Left lung (tissue), 4 donors: ENCODE measurements at regions not wholly inside any gene's neighbourhood (a gene's known extent, or its start where the extent isn't known, plus 50 kb on each side); places are given as distances from the start of the nearest gene placed in this dataset.

Experiments
- ATAC-seq: fragments of 200-7000 bp; cut with Tn5 transposase; one replicate; pipeline ENCODE4 v1.9.1; 2020; ENCODE audit warnings: moderate library complexity
- DNase-seq, 4 donors: peaks; one replicate each; pipeline ENCODE4 v3.0.0-alpha.2; 2013 to 2020
- H3K27ac ChIP-seq, 2 donors: fragments of 200-600 bp; sonication (generic) in 1 of 2; one replicate each; pipeline versions ENCODE4 v1.5.0 to v1.8.0; 2020 to 2021
- H3K27me3 ChIP-seq, 2 donors: fragments of 200-600 bp; sonication (generic) in 1 of 2; one replicate each; pipeline versions ENCODE4 v1.5.0 to v1.8.0; 2020 to 2021
- H3K36me3 ChIP-seq, 2 donors: fragments of 200-600 bp; sonication (generic) in 1 of 2; one replicate each; pipeline versions ENCODE4 v1.5.0 to v1.8.0; 2020 to 2021
- H3K4me1 ChIP-seq, 2 donors: fragments of 200-600 bp; one replicate each; pipeline ENCODE4 v1.8.0; 2021
- H3K4me3 ChIP-seq, 2 donors: fragments of 200-600 bp; sonication (generic) in 1 of 2; one replicate each; pipeline versions ENCODE4 v1.5.0 to v1.8.0; 2020 to 2021; ENCODE audit warnings: mild to moderate bottlenecking in 1 of 2
- H3K9me3 ChIP-seq, 2 donors: fragments of 200-600 bp; sonication (generic) in 1 of 2; one replicate each; pipeline versions ENCODE4 v1.5.0 to v1.8.0; 2020 to 2021
- intact Hi-C, 2 donors: fragments of 100-400 bp; cut with DNase I; formaldehyde crosslinking; loops; one replicate each; pipeline versions ENCODE4 v1.11.2 to v1.14.2; 2022
- TF ChIP-seq, protein P1 (sequence below), 2 donors: fragments of 200-600 bp; sonication (generic) in 1 of 2; IDR thresholded peaks; one replicate each; pipeline versions ENCODE4 v1.5.0 to v1.8.0; 2021; ENCODE audit warnings: antibody characterized with exemption in 2 of 2
- donor health status: DM: no; HTN: yes; CAD: no.
- donor health status: DM: no; HTN: no; CAD: no.

DNA sequence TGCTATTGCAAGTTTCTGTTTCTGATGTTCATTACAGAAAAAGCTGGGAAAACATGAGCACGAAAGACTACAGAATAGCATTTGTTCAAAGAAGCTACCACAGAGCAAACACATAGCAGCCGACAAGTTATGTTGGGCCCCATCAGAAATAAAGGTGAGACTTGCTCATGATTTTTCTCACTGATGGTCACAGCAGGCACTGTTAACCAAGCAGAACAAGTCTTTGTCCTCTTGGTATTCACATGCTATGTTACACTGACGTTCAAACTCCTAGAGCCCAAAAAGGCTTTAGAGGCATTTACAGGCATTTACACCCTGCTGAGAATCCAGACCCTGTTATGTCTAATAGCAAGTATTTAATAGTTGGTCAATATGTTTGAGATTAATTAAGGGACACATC is 235.0 kb upstream of the HNMT start:
- DNase-seq (no peak), ATAC-seq (no peak)
- Histone ChIP-seq H3K36me3 (no peaks in the 10 kb centered on the region), H3K27me3 (no peaks in the 10 kb centered on the region), H3K27ac (no peak overlapping the region), H3K9me3 (peaks cover 0 to 20% of the 10 kb centered on the region in 2 donors), H3K4me3 (no peak overlapping the region), H3K4me1 (no peaks in the 10 kb centered on the region)
- intact Hi-C loops = no loop called here
- TF ChIP-seq, protein P1, sequence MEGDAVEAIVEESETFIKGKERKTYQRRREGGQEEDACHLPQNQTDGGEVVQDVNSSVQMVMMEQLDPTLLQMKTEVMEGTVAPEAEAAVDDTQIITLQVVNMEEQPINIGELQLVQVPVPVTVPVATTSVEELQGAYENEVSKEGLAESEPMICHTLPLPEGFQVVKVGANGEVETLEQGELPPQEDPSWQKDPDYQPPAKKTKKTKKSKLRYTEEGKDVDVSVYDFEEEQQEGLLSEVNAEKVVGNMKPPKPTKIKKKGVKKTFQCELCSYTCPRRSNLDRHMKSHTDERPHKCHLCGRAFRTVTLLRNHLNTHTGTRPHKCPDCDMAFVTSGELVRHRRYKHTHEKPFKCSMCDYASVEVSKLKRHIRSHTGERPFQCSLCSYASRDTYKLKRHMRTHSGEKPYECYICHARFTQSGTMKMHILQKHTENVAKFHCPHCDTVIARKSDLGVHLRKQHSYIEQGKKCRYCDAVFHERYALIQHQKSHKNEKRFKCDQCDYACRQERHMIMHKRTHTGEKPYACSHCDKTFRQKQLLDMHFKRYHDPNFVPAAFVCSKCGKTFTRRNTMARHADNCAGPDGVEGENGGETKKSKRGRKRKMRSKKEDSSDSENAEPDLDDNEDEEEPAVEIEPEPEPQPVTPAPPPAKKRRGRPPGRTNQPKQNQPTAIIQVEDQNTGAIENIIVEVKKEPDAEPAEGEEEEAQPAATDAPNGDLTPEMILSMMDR (IDR thresholded peaks at IDR 0.05) = no peak

DNA sequence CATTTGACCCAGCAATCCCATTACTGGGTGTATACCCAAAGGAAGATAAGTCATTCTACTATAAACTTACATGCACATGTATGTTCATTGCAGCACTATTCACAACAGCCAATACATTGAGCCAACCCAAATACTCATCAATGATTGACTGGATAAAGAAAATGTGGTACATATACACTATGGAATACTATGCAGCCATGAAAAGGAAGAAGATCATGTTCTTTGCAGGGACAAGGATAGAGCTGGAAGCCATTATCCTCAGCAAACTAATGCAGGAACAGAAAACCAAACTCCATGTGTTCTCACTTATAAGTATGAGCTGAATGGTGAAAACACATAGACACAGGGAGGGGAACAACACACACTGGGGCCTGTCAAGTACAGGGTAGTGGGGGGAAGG is 226.7 kb upstream of the HNMT start:
- Histone ChIP-seq H3K9me3 (peaks cover 0 to 13% of the 10 kb centered on the region in 2 donors), H3K27ac (no peak overlapping the region), H3K27me3 (no peaks in the 10 kb centered on the region), H3K36me3 (no peaks in the 10 kb centered on the region), H3K4me3 (no peak overlapping the region), H3K4me1 (no peaks in the 10 kb centered on the region)
- DNase-seq (no peak), ATAC-seq (no peak)
- intact Hi-C loops = no loop called here
- TF ChIP-seq, protein P1 (IDR thresholded peaks at IDR 0.05) = no peak

DNA sequence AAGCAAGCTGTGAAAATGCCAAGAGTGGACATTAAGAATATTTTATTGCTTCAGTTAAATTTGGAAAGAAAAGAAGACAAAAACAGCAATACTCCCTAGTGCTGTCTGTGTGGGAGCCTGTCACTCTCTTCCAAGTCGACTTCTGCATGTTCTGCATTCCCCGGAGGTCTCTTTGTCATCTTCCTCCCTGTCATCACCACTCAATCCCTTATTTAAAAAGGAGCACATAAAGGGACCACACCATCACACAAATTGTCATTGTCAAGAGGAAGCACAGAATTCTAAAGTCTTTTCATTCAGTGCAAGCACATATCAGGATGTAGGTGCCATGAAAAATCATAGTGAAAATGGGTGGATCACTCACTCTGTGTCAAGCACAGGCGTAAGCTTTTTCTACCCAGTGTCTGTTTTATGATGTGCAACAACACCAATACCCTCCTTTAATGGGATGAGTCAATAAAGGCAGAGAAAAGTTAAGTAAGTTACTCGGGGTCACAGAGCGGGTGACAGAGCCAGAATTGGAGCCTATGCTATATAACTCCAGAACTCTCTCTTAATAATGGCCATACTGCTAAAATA is 222.4 kb upstream of the HNMT start:
- Histone ChIP-seq H3K27me3 (no peaks in the 10 kb centered on the region), H3K9me3 (peaks cover 0 to 5% of the 10 kb centered on the region in 2 donors), H3K36me3 (no peaks in the 10 kb centered on the region), H3K4me1 (no peaks in the 10 kb centered on the region), H3K27ac (no peak overlapping the region), H3K4me3 (no peak overlapping the region)
- DNase-seq (no peak), ATAC-seq (no peak)
- intact Hi-C loops = no loop called here
- TF ChIP-seq, protein P1 (IDR thresholded peaks at IDR 0.05) = no peak

DNA sequence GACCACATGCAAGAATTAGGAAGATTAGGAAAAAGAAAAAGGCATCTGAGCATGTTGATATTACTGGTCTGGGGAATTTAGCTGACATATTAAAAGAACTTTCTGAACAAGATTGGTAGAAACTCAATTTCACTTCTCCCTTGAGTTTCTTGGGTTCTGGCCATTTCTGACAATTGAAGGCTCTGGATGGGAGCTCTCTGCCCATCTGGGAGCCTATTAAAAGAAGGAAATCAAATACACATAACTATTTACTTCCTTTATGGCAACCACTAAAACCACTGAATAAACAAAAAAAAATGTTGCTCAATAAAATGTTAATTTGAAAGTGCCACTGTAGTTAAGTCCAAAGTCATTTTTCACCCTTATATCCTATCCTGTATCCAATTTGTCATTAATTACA is 216.8 kb upstream of the HNMT start:
- DNase-seq (no peak), ATAC-seq (no peak)
- intact Hi-C loops = no loop called here
- no peak overlapping the region for H3K4me3 ChIP-seq
- peaks cover 0 to 2% of the 10 kb centered on the region in 2 donors for H3K9me3 ChIP-seq
- H3K27me3 ChIP-seq = no peaks in the 10 kb centered on the region
- TF ChIP-seq, protein P1 (IDR thresholded peaks at IDR 0.05) = no peak
- no peak overlapping the region for H3K27ac ChIP-seq
- no peaks in the 10 kb centered on the region for H3K36me3 ChIP-seq
- no peaks in the 10 kb centered on the region for H3K4me1 ChIP-seq

DNA sequence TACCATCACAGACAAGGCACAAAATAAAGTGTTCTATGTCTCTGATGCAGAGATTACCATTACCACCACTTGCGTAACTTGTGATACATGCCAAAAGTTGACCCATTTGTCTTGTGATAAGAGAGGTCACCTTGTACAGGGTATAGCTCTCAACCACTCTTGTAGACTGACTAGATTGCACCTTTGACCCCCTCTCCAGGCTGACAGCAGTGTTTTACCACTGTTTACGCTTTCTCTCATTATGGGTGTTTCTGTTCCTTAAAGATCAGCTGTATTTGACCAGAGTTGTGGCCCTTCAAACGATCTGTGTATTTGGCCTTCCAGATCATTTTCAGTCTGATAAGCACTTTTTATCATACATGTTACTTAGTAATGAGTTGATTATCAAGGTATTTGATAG is 215.7 kb upstream of the HNMT start:
- H3K27ac ChIP-seq = no peak overlapping the region
- no peaks in the 10 kb centered on the region for H3K36me3 ChIP-seq
- peaks cover 0 to 6% of the 10 kb centered on the region in 2 donors for H3K9me3 ChIP-seq
- H3K27me3 ChIP-seq = no peaks in the 10 kb centered on the region
- no peaks in the 10 kb centered on the region for H3K4me1 ChIP-seq
- TF ChIP-seq, protein P1 (IDR thresholded peaks at IDR 0.05) = no peak
- ATAC-seq = no peak
- DNase-seq = no peak
- intact Hi-C loops = no loop called here
- H3K4me3 ChIP-seq = no peak overlapping the region
